OCI-LY7 (cell line): ENCODE measurements at regions not wholly inside any gene's neighbourhood (a gene's known extent, or its start where the extent isn't known, plus 50 kb on each side); places are given as distances from the start of the nearest gene placed in this dataset.
"Not testable (repeated sequence)": the region's sequence is repeated elsewhere in the genome, so short reads cannot be mapped to it uniquely, and the experiment has no call there.

Experiments
- CTCF ChIP-seq: fragments of 200-600 bp; sonication (generic); conservative IDR thresholded peaks from 2 replicates; pipeline ENCODE4 v1.5.1; 2014; ENCODE audit warnings: mild to moderate bottlenecking, antibody characterized with exemption, low read length, moderate library complexity, mixed read lengths
- EZH2phosphoT487 ChIP-seq: fragments of 200-600 bp; sonication (generic); IDR thresholded peaks from 2 replicates; pipeline ENCODE4 v1.6.1; 2018; ENCODE audit warnings: low read depth, borderline replicate concordance, mild to moderate bottlenecking, mixed run types, antibody characterized with exemption, low read length, moderate library complexity, mixed read lengths

GRCh38 chrX:146049568-146049967, 231.9 kb downstream of the SLITRK2 start:
- TF ChIP-seq CTCF, EZH2phosphoT487: not testable (repeated sequence)
